ENCODE measurements at regions not wholly inside any gene's neighbourhood (a gene's known extent, or its start where the extent isn't known, plus 50 kb on each side); places are given as distances from the start of the nearest gene placed in this dataset.

- no peak for TF ChIP-seq CTCF (conservative IDR thresholded peaks at IDR 0.05; ENCODE audit: control insufficient read depth, insufficient read depth, low read depth, low read length)
- H3K4me3 ChIP-seq (ENCODE audit: control insufficient read depth, low read depth, low read length): no peak overlapping the region
These were observed 117.3 kb upstream of the NEO1 start for GRCh38 chr15:72934921-72935320.

GRCh38 chr15:72933976-72934375, 118.3 kb upstream of the NEO1 start:
- no peak overlapping the region for H3K4me3 ChIP-seq (ENCODE audit: control insufficient read depth, low read depth, low read length)
- DNase-seq (ENCODE audit: low read depth): no peak
- TF ChIP-seq CTCF (conservative IDR thresholded peaks at IDR 0.05; ENCODE audit: control insufficient read depth, insufficient read depth, low read depth, low read length): no peak

More at GRCh38 chr15:72934921-72935320, 117.3 kb upstream of the NEO1 start:
- DNase-seq (ENCODE audit: low read depth): no peak

- no peak for TF ChIP-seq CTCF (conservative IDR thresholded peaks at IDR 0.05; ENCODE audit: control insufficient read depth, insufficient read depth, low read depth, low read length)
- no peak overlapping the region for H3K4me3 ChIP-seq (ENCODE audit: control insufficient read depth, low read depth, low read length)
- DNase-seq (ENCODE audit: low read depth): no peak
These were observed 119.8 kb upstream of the NEO1 start for GRCh38 chr15:72932472-72932871.

- DNase-seq (ENCODE audit: low read depth): no peak
- no peak for TF ChIP-seq CTCF (conservative IDR thresholded peaks at IDR 0.05; ENCODE audit: control insufficient read depth, insufficient read depth, low read depth, low read length)
- H3K4me3 ChIP-seq (ENCODE audit: control insufficient read depth, low read depth, low read length): no peak overlapping the region
These were observed 124.8 kb upstream of the NEO1 start for GRCh38 chr15:72927451-72927850.

- no peak for DNase-seq (ENCODE audit: low read depth)
- H3K4me3 ChIP-seq (ENCODE audit: control insufficient read depth, low read depth, low read length): no peak overlapping the region
- TF ChIP-seq CTCF (conservative IDR thresholded peaks at IDR 0.05; ENCODE audit: control insufficient read depth, insufficient read depth, low read depth, low read length): no peak
These were observed 126.6 kb upstream of the NEO1 start for GRCh38 chr15:72925661-72926060.

- no peak overlapping the region for H3K4me3 ChIP-seq (ENCODE audit: control insufficient read depth, low read depth, low read length)
- no peak for DNase-seq (ENCODE audit: low read depth)
These were observed 129.0 kb upstream of the NEO1 start for GRCh38 chr15:72923289-72923688.

More at GRCh38 chr15:72923289-72923688, 129.0 kb upstream of the NEO1 start:
- no peak for TF ChIP-seq CTCF (conservative IDR thresholded peaks at IDR 0.05; ENCODE audit: control insufficient read depth, insufficient read depth, low read depth, low read length)
